DMS 273 treated with DMSO at 0.1 percent for 48 hours (cell line): ENCODE measurements at regions not wholly inside any gene's neighbourhood (a gene's known extent, or its start where the extent isn't known, plus 50 kb on each side); places are given as distances from the start of the nearest gene placed in this dataset.

Experiments used
- DNase-seq: peaks from one replicate; lab custom pipeline; 2025; lab: John Stamatoyannopoulos, UW

- no peak for DNase-seq
Observed at GRCh38 chr16:85971902-85972638, 73.1 kb downstream of the IRF8 start.

GRCh38 chr16:85974428-85975375, 75.7 kb downstream of the IRF8 start:
- DNase-seq, result no peak

DNA sequence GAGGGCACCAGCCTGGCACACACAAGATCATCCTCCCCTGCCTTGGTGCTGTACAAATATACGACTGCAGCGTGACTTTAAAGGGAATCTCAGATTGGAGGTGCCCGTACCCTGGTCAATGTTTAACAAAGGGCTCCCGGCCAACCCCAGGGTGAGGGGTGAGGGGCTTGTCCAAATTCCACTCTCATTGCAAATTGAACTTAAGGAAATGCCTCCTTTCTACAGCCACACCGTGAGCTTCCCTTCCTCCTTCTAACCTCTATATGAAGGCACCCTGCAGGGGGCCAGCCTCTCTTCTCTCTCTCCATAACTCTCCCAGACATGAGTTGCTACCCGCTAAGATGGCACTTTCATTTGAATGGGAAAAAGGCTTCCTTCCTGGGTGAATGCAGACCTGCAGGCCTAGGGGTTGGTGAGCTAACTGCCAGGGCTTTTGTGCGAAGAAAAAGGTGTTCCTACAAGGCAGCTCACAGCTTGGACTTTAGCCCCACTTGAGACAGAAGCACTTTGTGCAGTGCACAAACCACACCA, 76.6 kb downstream of the IRF8 start:
- no peak for DNase-seq

- DNase-seq, result no peak
Observed at GRCh38 chr16:85978291-85978775, 79.4 kb downstream of the IRF8 start.

DNA sequence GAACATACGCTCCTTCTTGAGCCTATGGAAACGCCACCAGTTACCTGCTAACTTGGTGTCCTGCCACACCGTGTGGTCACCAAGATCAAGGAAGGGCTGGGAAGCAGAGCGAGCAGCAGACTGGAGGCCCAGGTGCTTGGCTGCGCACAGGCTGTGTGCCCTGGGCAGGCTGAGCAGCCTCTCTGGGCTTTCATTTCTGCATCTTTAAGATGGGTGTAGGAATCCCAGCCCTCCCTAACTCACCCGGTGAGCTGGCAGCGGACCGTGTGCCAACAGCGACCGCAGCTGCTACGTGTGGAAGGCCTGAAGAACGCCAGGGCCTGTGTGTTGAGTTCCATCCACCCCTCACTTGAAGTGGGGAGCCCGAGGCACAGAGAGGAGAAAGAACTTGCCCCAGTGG, 80.0 kb downstream of the IRF8 start:
- no peak for DNase-seq

GRCh38 chr16:85979605-85980004, 80.6 kb downstream of the IRF8 start:
- DNase-seq, result no peak

- DNase-seq, result no peak
Observed at GRCh38 chr16:85980686-85981085, 81.7 kb downstream of the IRF8 start.

- no peak for DNase-seq
Observed at GRCh38 chr16:85981826-85982562, 83.0 kb downstream of the IRF8 start.

GRCh38 chr16:85982563-85982939, 83.6 kb downstream of the IRF8 start:
- DNase-seq, result no peak

GRCh38 chr16:85983064-85983463, 84.1 kb downstream of the IRF8 start:
- DNase-seq, result no peak

DNA sequence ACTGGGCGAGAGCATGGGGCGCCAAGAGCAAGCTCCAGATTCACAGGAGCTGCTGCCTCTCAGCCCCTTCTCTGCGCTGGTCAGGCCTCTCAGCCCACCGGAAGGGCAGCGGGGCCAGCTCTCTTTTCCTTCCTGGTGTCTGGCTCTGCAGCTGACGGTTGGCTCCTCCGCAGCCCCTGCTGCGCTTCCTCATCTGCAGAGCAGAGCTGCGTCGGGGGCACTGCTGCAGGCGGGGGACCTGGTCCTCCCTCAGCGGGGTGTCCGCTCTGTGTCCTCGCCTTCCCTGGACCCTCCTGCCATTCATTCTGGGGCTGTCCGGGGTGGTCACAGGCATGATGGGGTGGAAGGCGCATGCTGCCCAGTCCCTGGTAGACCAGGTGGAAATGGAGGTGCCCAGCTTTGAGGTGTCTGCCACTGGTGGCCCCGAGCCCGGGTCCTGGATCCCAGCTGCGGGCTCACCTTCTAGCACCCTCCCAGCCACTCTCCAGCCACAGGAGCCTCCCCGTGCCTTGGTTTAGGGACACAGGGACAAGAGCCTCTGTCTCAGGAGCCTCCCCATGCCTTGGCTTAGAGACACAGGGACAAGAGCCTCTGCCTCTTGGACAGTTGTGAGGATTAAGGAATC, 84.8 kb downstream of the IRF8 start:
- DNase-seq, result no peak

- DNase-seq, result no peak
Observed at GRCh38 chr16:85984231-85984880, 85.4 kb downstream of the IRF8 start.

GRCh38 chr16:85984947-85985451, 86.0 kb downstream of the IRF8 start:
- no peak for DNase-seq

GRCh38 chr16:85986931-85987749, 88.2 kb downstream of the IRF8 start:
- no peak for DNase-seq

- DNase-seq, result no peak
Observed at GRCh38 chr16:85987750-85988078, 88.8 kb downstream of the IRF8 start.

DNA sequence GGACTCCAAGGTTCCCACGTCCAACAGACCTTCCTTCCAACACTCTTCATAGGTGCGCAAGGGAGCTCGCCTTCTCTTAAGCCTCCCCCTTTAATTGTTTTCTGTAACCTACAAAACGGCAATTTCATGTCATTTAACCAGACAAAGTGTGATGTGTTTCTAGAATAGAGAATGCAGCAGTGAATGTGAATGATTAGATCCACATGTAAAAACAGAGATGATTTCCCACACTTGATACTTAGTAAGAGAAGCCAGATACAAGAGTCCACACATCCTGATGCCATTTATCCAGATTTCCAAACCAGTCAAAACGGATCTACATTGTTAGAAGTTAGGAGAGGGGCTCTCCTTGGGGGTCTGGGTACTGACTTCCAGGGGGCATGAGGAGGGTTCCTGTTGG, 89.3 kb downstream of the IRF8 start:
- DNase-seq, result no peak

DNA sequence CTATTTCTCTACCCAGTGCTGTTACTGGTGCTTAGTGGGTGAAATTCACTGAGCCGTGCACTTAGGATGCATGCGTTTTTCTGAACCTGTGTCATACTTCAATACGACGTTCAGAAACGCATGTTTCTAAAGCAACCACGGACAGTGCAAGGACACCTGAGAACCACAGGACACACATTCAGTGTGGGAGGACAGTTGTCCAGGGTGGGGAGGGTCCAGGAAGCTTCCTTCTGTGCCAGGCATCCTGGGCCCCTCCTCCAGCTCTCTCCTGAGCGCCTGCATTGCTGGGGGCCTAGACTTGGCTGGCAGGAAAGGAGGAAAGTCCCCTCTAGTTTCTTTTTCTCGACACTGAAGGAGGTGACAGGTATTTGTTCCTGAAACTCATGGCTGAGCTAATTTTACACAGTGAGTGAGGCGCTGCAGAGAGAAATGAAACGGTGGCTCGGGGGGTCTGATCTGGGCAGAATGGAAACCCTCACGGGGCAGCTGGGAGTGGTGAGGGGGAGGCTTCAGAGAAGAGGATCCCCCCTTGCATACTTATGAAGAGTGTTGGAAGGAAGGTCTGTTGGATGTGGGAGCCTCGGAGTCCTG, 89.9 kb downstream of the IRF8 start:
- DNase-seq, result no peak

DNA sequence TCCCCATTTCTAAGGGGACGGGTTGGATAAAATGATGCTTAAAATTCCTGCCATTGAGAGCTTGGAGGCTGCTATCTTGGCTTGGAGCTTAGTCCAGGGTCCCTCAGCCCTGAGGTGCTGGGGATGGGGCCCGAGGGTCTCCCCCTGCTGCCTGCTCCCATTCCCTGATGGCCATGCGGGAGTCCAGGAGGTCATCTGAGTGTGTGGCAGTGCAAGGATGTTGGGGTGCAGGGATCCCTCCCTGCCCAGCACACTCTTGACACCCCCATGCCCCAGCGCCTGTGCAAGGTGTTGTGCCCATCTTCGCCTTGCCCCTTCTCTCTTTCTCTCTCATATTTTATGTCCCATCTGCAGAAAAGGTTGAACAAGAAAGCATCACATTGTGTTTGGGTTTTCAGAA, 90.4 kb downstream of the IRF8 start:
- no peak for DNase-seq

DNA sequence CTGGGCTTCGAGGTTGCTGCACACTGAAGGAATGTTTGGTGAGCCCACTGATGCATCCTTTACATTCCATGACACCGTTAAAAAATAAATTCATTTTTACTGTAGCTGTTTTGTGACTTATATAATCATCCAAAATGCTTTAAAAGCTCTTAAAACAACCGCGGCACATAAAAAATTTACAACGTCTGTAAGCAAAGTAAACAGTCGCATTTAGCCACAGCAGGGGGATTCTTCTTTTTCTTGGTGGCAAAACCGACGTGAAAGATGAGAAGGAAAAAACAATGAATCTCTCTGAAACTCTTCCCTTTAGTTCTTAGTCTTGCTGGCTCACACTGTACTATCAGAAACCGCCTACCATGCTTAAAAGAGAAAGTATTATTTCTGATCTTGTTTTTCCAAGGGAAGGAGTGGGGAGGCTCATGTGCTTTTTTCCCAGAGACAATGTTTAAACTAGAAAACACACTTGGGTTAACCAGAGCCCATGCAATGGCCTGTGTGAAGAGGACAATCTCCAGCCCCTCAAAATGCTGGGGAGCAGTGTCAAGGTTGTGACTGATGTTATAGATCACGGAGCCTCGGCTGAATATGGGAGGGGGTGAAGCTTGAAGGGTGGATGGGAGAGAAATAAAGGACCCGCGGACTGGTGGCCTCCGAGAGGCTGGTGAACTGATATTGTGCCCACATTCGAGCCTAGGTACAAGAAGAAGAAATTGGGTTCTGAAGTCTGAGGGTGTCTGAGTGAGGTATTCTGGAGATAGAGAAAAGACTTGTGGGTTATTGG, 91.1 kb downstream of the IRF8 start:
- no peak for DNase-seq
